IPS-15b (cell line): ENCODE measurements at regions not wholly inside any gene's neighbourhood (a gene's known extent, or its start where the extent isn't known, plus 50 kb on each side); places are given as distances from the start of the nearest gene placed in this dataset.

Experiments used
- H3K27me3 ChIP-seq: one replicate; pipeline ENCODE4 v1.6.1; 2013; ENCODE audit warnings: low read length; ENCODE audit not compliant: control insufficient read depth, insufficient read depth
- H3K36me3 ChIP-seq: one replicate; pipeline ENCODE4 v1.6.1; 2013; ENCODE audit warnings: low read length; ENCODE audit not compliant: control insufficient read depth, insufficient read depth
- H3K4me1 ChIP-seq: one replicate; pipeline ENCODE4 v1.6.1; 2013; ENCODE audit warnings: mild to moderate bottlenecking, low read length; ENCODE audit not compliant: control insufficient read depth, insufficient read depth
- H3K4me3 ChIP-seq: one replicate; pipeline ENCODE4 v1.5.1; 2013; ENCODE audit warnings: low read depth, low read length
- H3K9ac ChIP-seq: one replicate; pipeline ENCODE4 v1.6.1; 2013; ENCODE audit warnings: low read depth, mild to moderate bottlenecking, low read length
- H3K9me3 ChIP-seq: one replicate; pipeline ENCODE4 v1.6.1; 2013; ENCODE audit warnings: mild to moderate bottlenecking, low read length; ENCODE audit not compliant: control insufficient read depth, insufficient read depth

DNA sequence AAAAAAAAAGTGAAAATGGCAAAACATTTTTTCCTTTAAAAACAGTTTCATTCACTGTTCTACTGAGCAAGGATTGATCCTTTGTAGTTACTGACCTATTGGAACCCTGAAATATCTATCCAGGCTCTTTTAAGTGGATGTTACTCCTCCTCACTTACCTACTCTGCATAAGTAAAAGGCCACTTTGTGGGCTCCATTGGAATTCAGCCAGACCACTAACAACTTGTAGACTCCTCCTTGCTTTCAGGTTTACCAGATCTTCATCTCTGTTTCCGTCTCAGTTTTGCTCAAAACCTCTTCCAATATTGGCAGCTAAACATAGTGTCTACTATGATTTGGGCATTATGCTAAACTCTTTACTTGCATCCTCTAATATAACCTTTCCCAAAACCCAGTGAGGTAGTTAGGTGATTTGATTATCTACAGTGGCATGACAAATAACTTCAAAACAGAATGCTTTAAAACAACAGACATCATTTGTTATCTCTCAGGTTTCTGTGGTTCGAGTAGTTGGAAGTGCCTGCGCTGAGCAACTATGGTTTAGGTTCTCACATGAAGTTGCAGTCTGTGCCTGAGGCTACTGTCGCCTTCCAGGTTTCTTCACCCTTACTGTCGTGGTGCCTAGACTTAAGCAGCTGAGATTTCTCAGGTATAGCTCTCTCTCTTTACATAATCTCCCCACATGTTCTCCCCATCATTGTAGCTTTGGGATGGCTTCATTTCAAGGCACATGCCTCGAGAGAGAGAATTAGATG is 698.2 kb downstream of the REEP3 start:
- no peak overlapping the region for H3K9ac ChIP-seq
- no peaks in the 10 kb centered on the region for H3K4me1 ChIP-seq
- no peaks in the 10 kb centered on the region for H3K9me3 ChIP-seq
- H3K4me3 ChIP-seq, result no peak overlapping the region
- H3K27me3 ChIP-seq, result no peaks in the 10 kb centered on the region
- no peaks in the 10 kb centered on the region for H3K36me3 ChIP-seq

DNA sequence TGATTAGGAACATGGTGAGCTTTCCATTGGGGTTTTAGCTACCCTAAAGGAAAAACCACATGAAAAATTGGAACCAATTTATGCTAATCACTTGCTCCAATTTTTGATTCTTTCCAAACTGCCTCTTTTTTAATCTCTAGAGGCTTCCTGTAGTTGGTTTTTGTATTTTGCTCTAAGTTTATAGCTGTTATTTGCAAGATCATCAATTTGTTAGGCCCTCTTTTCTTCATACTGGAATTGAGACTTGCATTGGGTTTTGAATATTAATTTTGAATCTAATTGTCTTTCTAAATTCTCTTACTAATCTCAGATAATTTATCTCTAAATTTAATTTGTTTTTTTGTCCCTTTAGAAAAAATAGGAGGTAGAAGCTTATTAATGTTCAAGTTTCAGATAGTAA is 713.3 kb downstream of the REEP3 start:
- Histone ChIP-seq H3K36me3 (no peaks in the 10 kb centered on the region), H3K4me1 (no peaks in the 10 kb centered on the region), H3K9me3 (no peaks in the 10 kb centered on the region), H3K9ac (no peak overlapping the region), H3K27me3 (no peaks in the 10 kb centered on the region), H3K4me3 (no peak overlapping the region)

GRCh38 chr10:64257704-64258103 is 736.5 kb downstream of the REEP3 start:
- H3K4me1 ChIP-seq, result no peaks in the 10 kb centered on the region
- H3K4me3 ChIP-seq, result no peak overlapping the region
- no peaks in the 10 kb centered on the region for H3K9me3 ChIP-seq
- H3K27me3 ChIP-seq, result no peaks in the 10 kb centered on the region
- H3K9ac ChIP-seq, result no peak overlapping the region
- H3K36me3 ChIP-seq, result no peaks in the 10 kb centered on the region

DNA sequence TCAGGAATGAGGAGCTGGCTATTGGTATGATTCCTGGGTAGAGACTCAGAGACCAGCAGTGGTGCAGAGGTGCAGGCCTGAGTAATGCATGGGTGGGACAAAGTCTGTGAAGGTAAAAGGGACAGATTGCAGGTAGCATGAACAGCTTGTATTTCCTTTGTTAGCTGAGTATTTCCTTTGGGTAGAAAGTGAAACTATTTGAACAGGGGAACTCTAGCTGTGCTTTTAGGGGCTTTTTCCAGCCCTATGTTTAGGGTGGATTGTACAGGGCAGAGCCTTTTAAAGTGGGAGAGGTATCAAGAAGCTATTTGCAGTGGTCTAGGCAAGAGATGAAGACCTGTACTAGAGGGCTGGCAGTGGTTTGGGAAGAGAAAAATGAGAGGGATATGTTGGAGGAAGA is 739.9 kb downstream of the REEP3 start:
- no peak overlapping the region for H3K9ac ChIP-seq
- no peak overlapping the region for H3K4me3 ChIP-seq
- H3K4me1 ChIP-seq, result no peaks in the 10 kb centered on the region
- H3K27me3 ChIP-seq, result no peaks in the 10 kb centered on the region
- H3K36me3 ChIP-seq, result no peaks in the 10 kb centered on the region
- H3K9me3 ChIP-seq, result no peaks in the 10 kb centered on the region

- Histone ChIP-seq H3K4me3 (no peak overlapping the region), H3K36me3 (no peaks in the 10 kb centered on the region), H3K9ac (no peak overlapping the region), H3K9me3 (no peaks in the 10 kb centered on the region), H3K4me1 (no peaks in the 10 kb centered on the region), H3K27me3 (no peaks in the 10 kb centered on the region)
These were observed 740.5 kb downstream of the REEP3 start for GRCh38 chr10:64261676-64262075.

DNA sequence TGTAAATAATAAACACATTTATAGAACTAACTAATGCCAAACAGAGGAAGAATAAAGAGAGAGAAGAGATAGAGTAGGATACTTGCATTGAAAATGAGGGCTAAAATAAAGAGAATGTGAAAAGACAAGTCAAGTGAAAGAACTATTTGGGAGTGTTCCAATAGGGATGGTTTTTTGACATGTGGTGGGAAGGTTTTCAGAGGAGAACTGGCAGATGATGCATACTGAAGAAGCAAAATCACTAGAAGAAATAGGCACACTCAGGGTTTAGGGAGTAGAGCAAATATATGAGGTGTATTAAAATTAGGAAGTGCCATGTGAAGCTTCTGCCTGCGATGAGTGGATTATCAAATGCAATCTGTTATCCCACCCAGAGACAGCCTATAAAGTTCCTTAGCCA is 744.8 kb downstream of the REEP3 start:
- H3K9me3 ChIP-seq, result no peaks in the 10 kb centered on the region
- H3K4me1 ChIP-seq, result no peaks in the 10 kb centered on the region
- H3K9ac ChIP-seq, result no peak overlapping the region
- no peaks in the 10 kb centered on the region for H3K27me3 ChIP-seq
- H3K4me3 ChIP-seq, result no peak overlapping the region
- no peaks in the 10 kb centered on the region for H3K36me3 ChIP-seq

- H3K4me1 ChIP-seq, result peaks cover 5% of the 10 kb centered on the region
- H3K9me3 ChIP-seq, result no peaks in the 10 kb centered on the region
- no peaks in the 10 kb centered on the region for H3K27me3 ChIP-seq
- H3K36me3 ChIP-seq, result no peaks in the 10 kb centered on the region
- no peak overlapping the region for H3K4me3 ChIP-seq
- H3K9ac ChIP-seq, result no peak overlapping the region
These were observed 750.3 kb downstream of the REEP3 start for GRCh38 chr10:64271508-64271907.

- Histone ChIP-seq H3K4me1 (peaks cover 5% of the 10 kb centered on the region), H3K36me3 (no peaks in the 10 kb centered on the region), H3K9me3 (no peaks in the 10 kb centered on the region), H3K4me3 (no peak overlapping the region), H3K27me3 (no peaks in the 10 kb centered on the region), H3K9ac (no peak overlapping the region)
These were observed 750.8 kb downstream of the REEP3 start for GRCh38 chr10:64271983-64272382.

- H3K4me1 ChIP-seq, result peaks cover 5% of the 10 kb centered on the region
- no peaks in the 10 kb centered on the region for H3K27me3 ChIP-seq
- H3K4me3 ChIP-seq, result no peak overlapping the region
- H3K9me3 ChIP-seq, result no peaks in the 10 kb centered on the region
- no peak overlapping the region for H3K9ac ChIP-seq
- H3K36me3 ChIP-seq, result no peaks in the 10 kb centered on the region
These were observed 753.8 kb downstream of the REEP3 start for GRCh38 chr10:64275001-64275400.

GRCh38 chr10:64275774-64276173 is 754.6 kb downstream of the REEP3 start:
- Histone ChIP-seq H3K4me1 (peaks cover 5% of the 10 kb centered on the region), H3K27me3 (no peaks in the 10 kb centered on the region)

GRCh38 chr10:64277536-64277935 is 756.3 kb downstream of the REEP3 start:
- Histone ChIP-seq H3K9me3 (no peaks in the 10 kb centered on the region), H3K4me1 (no peaks in the 10 kb centered on the region), H3K36me3 (no peaks in the 10 kb centered on the region), H3K4me3 (no peak overlapping the region), H3K9ac (no peak overlapping the region), H3K27me3 (no peaks in the 10 kb centered on the region)

More at GRCh38 chr10:64275774-64276173, 754.6 kb downstream of the REEP3 start:
- no peak overlapping the region for H3K4me3 ChIP-seq
- no peaks in the 10 kb centered on the region for H3K9me3 ChIP-seq
- no peaks in the 10 kb centered on the region for H3K36me3 ChIP-seq
- H3K9ac ChIP-seq, result no peak overlapping the region

- no peaks in the 10 kb centered on the region for H3K4me1 ChIP-seq
- no peak overlapping the region for H3K9ac ChIP-seq
- no peaks in the 10 kb centered on the region for H3K9me3 ChIP-seq
- no peaks in the 10 kb centered on the region for H3K27me3 ChIP-seq
- H3K4me3 ChIP-seq, result no peak overlapping the region
- no peaks in the 10 kb centered on the region for H3K36me3 ChIP-seq
These were observed 762.4 kb downstream of the REEP3 start for GRCh38 chr10:64283621-64284020.
